ENCODE measurements at regions not wholly inside any gene's neighbourhood (a gene's known extent, or its start where the extent isn't known, plus 50 kb on each side); places are given as distances from the start of the nearest gene placed in this dataset.

DNA sequence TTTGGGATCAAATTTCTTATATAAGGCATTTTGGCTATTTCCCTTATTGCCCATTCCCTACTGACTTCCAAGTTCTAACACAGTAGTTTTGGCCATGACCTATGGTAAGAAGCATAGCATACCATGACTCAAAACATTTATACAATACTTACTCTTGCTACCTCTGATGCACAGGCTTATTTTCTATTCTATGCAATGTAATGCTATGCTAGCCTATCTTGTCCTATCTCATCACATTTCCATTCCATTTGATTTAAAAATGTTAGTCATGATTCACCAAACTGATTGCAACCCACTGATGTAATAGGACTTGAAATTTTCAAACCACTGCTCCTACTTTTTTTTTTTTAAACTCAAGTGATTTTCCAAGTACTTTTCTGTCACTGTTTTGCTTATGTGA, 658.5 kb downstream of the TYW1 start:
- TF ChIP-seq CTCF (IDR thresholded peaks at IDR 0.05; ENCODE audit: borderline replicate concordance, extremely low read depth, low read length, poor library complexity, severe bottlenecking) (no peak), EZH2 (IDR thresholded peaks at IDR 0.05; ENCODE audit: borderline replicate concordance, low read depth, low read length, severe bottlenecking) (no peak)

Data from DND-41 (cell line).